Activated T-cell treated with anti-CD3 and anti-CD28 coated beads for 4 hours (primary cell): ENCODE measurements at regions not wholly inside any gene's neighbourhood (a gene's known extent, or its start where the extent isn't known, plus 50 kb on each side); places are given as distances from the start of the nearest gene placed in this dataset.

Experiments used
- DNase-seq: peaks from one replicate; pipeline ENCODE4 v3.0.0-alpha.2; 2020

GRCh38 chr7:42414941-42415505 lies 178.0 kb upstream of the GLI3 start:
- DNase-seq = no peak

DNA sequence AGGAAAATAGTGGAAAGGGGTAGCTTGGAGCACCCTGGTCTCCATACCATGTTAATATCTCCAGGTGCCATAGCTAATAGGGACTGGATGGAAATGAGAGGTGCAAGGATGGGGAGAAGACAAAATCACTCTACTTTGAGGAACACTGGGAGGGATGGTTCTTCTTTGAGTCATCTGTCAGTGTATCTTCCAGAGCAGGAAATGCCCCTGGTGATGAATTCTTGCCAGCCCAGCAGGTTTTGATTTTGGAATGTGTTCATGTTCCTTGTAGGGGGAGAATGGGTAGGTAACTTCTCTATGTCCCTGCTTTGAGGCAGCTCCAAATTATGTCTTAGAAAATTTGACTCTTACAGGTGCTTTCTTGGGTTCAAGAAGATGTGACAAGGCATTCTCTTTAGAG lies 177.0 kb upstream of the GLI3 start:
- DNase-seq = no peak

- no peak for DNase-seq
Measured at GRCh38 chr7:42409296-42409695, 172.3 kb upstream of the GLI3 start.

- no peak for DNase-seq
Measured at GRCh38 chr7:42407833-42408232, 170.8 kb upstream of the GLI3 start.

DNA sequence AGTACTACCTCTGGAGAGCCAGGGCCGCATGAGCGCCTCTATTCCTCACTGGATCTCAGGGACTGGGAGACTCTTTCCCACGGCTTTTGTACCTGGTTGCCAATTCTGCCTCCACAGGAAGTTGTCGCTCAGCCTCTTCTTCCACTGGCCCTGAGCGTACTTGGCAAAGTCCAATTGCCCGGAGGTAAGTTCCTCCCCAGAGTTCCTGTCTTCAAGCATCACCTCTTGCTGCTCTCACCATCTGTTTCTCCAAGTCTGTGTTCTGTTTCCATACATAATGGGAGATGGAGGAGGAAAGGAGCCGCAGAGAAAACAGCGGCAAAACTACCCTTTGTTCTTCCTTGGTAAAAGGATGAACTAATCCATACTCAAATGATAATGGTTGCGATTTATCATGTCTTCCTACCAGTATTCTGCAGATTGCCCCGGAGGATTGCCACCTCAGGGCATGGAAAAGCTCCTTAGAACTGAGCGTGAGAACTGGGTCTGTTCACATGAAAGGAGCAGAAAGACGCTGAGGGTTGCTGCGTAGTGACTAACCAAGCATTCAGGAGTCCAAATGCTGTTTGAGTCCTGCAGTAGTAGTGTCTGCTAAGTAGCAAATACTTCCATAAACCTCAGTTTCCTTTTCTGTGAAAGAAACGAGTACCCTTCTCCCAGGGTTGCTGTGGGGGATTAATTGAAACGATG lies 170.2 kb upstream of the GLI3 start:
- DNase-seq = no peak

DNA sequence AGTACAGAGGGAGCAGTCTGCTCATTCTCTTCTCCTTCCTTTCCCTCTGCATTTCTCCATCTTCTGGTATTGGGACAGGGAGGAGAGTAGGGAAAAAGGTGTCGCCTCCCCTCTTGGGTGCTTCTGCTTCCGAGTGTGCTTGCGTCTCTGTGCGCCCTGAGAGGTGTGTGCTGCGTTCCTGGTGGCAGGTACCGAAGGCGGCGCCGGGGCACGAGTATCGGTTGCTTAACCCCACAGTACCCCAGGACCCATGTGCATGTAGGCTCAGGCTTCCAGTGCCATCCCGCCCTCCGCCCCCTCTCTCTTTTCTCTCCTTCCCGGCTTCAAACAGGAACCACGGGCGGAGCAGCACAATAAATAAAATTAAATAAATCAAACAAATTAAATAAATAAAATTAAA lies 169.3 kb upstream of the GLI3 start:
- no peak for DNase-seq

- no peak for DNase-seq
Measured at GRCh38 chr7:42405782-42406181, 168.8 kb upstream of the GLI3 start.

- DNase-seq = no peak
Measured at GRCh38 chr7:42403831-42404230, 166.8 kb upstream of the GLI3 start.

DNA sequence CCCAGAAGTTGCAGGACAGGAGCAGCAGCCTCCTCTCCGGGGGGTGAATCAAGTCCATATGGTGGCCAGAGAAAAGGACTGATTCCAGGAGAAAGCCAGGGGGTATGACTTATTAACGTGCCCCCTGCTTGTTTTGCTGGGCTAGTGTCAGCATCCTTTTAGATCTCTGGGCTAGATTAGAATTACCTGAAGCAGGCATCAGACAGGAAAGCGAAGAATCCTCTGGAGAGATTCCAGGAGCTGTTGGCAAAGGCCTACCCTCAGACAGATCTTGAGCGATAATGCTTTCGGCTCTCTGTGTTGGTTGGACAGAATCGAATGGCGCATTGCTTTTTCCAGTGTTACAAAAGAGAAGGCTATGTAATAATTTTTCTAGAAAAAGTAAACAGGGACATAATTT lies 164.0 kb upstream of the GLI3 start:
- DNase-seq = no peak

GRCh38 chr7:42400211-42400772 lies 163.3 kb upstream of the GLI3 start:
- no peak for DNase-seq

GRCh38 chr7:42395607-42396006 lies 158.6 kb upstream of the GLI3 start:
- DNase-seq = no peak

GRCh38 chr7:42392826-42393225 lies 155.8 kb upstream of the GLI3 start:
- DNase-seq = no peak

- no peak for DNase-seq
Measured at GRCh38 chr7:42389697-42390096, 152.7 kb upstream of the GLI3 start.

GRCh38 chr7:42385912-42386311 lies 148.9 kb upstream of the GLI3 start:
- no peak for DNase-seq

DNA sequence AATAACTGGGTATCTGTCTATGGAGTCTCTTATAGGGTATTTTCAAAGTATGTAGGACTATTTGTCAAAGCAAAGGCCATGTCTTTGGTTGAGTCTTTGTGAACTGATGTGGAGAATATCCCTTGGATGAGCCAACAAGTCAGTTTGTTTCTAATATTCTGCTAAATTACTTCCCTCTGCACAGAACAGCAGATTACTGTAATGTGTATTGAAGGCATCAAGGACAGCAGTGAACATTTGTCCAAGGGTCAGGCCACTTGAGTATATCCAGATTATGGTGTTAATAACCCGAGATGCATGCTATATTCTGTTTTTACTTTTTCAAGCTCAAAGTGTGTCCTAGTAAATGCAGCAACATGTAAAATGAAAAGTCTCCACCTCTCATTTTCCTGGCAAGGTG lies 144.2 kb upstream of the GLI3 start:
- DNase-seq = no peak

DNA sequence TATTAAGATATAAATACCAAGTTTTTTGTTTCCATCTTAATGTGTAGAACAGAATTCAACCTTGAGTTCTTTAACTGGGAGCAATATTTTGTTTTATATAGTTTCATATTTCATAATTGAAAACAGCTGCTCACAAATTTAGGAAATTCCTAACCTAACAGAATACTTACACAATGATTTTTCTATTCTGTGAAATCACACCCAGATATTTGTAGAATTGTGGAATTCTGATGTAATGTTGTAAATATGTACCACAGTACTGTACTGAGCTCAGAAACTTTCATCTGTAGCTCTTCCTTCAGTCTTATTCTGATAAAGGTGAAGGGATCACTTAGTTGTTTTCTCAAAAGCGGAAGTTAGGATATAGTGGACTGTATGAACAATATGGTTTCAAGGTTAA lies 143.4 kb upstream of the GLI3 start:
- DNase-seq = no peak

DNA sequence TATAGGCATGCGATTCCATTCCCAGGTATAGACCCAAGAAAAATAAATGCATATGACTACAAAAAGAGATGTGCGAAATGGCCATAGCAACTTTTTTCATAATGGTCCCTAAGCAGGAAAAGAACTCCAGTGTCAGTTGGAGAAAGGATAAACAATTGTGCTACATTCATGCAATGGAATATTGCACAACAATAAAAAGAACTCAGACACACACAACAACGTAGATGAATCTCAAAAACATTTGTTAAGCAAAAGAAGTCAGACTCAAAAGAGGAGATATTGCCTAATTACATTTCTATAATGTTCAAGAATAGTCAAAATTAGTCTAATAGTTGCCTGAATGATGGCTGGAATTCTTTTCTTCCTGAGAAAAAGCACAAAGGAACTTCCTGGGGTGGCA lies 141.1 kb upstream of the GLI3 start:
- DNase-seq = no peak

DNA sequence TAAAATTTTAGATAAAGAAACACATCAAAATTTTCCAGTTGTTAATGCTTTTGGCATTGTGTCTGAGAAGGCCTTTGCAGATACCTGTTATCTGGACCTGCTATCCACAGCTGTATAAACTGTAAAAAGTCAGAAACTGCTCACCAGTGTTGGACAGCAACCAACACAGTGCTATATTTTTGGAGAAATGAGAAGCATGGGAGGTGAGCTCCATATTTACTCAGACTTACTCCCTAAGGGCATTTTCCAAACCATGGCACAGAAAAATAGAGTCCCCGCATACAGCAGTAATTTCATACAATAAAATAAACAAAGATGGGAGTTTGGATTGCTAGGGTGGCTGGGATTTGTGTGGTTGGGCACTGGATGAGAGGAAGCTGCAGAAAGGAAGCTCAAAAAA lies 136.3 kb upstream of the GLI3 start:
- no peak for DNase-seq

- no peak for DNase-seq
Measured at GRCh38 chr7:42372479-42372878, 135.5 kb upstream of the GLI3 start.

GRCh38 chr7:42359946-42360345 lies 122.9 kb upstream of the GLI3 start:
- DNase-seq = no peak

DNA sequence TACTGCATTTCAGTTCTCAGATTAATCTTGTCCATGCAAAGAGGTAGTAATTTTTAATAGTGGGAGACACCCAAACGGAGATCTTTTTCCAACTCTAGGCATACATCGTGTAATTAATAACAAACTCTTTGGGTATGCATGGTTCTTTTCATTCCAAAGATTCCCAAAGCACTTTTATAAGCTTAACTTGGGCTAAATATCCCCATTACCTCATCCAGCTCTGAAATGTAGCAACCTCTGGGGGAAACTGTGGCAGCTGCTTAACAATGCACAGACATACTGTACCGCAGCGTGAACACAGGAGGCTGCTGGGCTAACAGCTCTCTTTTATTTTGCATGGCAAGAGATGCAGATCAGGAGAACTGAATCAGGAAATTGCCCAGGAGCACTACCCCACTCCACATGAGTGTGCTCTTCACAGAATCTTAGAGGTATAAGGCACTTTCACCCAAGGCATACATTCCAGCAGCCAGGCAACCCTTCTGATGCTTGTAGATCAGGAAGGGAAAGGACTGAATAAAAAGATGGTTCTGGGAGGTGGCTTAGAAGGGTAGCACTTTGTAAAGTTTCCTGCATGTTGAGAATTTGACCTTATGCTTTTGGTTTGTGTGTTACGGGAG lies 114.4 kb upstream of the GLI3 start:
- DNase-seq = no peak

DNA sequence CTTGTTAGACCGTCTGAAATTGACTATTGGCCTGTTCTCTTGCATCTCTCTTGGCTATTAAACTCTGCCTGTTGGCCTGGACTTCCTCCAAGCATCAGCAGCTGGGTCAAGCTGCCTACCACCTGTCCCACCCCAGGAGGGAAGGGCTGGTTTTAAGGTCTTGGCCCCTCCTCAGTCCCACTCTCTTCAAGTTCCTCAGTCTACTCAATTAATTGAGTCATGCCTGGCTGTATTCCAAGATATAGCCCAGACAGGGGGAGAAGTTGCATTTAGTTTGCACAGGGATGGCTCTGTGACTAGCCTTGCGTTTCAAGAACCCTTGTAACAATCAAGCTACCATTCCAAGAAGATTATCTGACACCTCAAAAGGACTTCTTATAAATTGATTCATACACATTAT lies 113.8 kb upstream of the GLI3 start:
- DNase-seq = no peak

DNA sequence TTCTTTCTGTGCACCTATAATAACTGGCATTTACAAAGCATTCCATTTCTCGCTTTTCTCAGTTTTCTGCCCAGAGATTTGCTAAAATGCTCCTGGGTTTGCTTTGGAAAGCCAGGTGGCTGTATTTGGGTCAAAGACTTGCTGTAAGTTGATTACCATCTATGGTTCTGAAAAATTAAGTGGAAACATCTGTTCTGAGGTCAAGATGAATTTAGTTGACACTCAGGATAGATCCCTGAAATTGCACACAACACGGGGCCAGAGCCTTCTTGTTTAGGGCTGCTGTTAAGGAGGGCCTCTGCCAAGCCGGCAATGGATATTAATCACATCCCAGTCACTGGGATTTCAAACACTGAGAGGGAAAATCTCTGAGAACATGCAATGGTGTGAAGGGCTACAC lies 111.6 kb upstream of the GLI3 start:
- no peak for DNase-seq

DNA sequence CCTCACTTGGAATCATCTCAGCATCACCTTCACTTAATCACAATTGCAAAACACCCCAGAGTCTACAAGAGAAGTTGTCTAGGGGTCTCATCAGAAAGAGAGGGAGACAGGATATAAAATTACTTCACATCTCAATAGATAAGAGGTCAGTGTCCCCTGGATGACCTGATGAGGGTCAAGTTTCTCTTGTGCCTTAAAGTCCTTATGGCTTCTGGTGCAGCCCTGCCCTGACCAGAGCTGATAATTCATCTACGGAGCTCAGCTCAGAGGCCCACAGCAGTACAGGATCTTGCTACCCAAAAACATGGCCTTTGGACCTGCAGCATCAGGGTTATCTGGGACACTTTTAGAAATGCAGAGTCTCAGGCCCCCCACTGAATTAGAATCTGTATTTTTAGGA lies 111.1 kb upstream of the GLI3 start:
- DNase-seq = no peak

GRCh38 chr7:42347616-42348015 lies 110.6 kb upstream of the GLI3 start:
- no peak for DNase-seq
